ENCODE measurements at regions not wholly inside any gene's neighbourhood (a gene's known extent, or its start where the extent isn't known, plus 50 kb on each side); places are given as distances from the start of the nearest gene placed in this dataset.

- no peak for DNase-seq (ENCODE audit: low spot score)
- Mint-ChIP-seq H3K27ac (ENCODE audit: unreplicated experiment) (no peak overlapping the region), H3K4me3 (ENCODE audit: unreplicated experiment) (no peak overlapping the region), H3K9me3 (ENCODE audit: low read depth) (no peaks in the 10 kb centered on the region), H3K36me3 (ENCODE audit: low read depth) (no peaks in the 10 kb centered on the region), H3K4me1 (ENCODE audit: low read depth) (no peaks in the 10 kb centered on the region), H3K27me3 (ENCODE audit: low read depth) (peaks cover 24% of the 10 kb centered on the region)
- TF ChIP-seq CTCF (IDR thresholded peaks at IDR 0.05), result peak; percentile 10
Measured at GRCh38 chr17:34527908-34528470, 51.4 kb upstream of the TMEM132E start.

DNA sequence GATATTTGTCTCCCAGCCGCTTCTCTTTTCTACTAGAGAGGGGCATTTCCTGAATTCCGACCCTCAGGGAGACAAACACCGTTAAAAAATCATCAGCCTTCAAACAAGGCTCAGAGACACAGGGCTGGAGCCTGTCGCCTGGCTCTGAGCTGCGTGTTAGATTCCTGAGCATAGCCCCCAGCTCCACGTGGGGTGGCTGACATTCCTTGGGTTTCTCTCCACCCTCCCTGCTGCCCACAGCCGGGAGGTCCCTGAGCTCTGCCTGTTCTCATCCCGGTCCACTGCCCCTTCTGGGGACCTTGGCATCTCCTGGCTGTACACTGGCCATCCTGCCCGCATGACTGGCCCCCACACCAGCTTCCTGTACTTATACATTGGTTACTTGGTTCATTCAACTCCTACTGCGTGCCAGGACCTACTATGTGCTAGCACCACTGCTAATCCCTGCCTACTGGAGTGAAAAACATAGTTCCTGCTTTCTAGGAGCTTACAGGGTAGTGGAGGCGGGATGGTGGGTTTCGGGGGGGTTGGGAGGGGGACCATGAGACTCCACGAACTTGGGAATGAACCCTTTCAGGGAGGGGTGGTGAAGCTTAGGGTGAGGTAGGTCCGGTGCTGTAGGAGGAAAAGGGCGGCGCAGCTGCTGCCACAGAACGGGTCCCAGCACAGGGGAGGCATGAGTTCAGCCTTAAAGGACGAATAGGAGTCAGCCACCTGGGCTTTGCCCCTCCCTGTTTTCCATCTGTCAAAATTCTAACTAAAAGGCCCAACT lies 52.1 kb upstream of the TMEM132E start:
- TF ChIP-seq CTCF (IDR thresholded peaks at IDR 0.05), result no peak
- no peaks in the 10 kb centered on the region for H3K9me3 Mint-ChIP-seq (ENCODE audit: low read depth)
- no peak for DNase-seq (ENCODE audit: low spot score)
- no peak overlapping the region for H3K4me3 Mint-ChIP-seq (ENCODE audit: unreplicated experiment)
- H3K27me3 Mint-ChIP-seq (ENCODE audit: low read depth), result peaks cover 24% of the 10 kb centered on the region
- no peaks in the 10 kb centered on the region for H3K36me3 Mint-ChIP-seq (ENCODE audit: low read depth)
- H3K4me1 Mint-ChIP-seq (ENCODE audit: low read depth), result no peaks in the 10 kb centered on the region
- no peak overlapping the region for H3K27ac Mint-ChIP-seq (ENCODE audit: unreplicated experiment)

DNA sequence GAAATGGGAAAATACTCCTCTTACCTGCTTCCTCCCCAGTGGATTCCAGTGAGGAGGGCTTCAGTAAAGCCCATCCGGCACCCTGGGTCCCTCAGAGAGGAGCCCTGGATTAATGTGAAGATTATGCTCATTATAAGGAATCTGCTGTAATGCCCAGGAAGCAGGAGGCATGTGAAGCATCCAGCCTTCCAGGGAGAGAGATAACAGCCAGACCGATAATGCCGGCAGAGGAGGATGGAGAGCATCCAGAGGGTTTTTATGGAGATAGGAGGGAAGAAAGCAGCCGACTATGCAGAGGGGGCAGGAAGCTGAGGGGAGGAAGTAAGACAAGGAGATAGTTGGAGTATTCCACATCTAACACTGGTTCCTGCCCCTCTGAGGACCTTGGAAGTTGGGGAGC lies 53.7 kb upstream of the TMEM132E start:
- TF ChIP-seq CTCF (IDR thresholded peaks at IDR 0.05), result no peak
- H3K36me3 Mint-ChIP-seq (ENCODE audit: low read depth), result no peaks in the 10 kb centered on the region
- no peak overlapping the region for H3K4me3 Mint-ChIP-seq (ENCODE audit: unreplicated experiment)
- H3K27me3 Mint-ChIP-seq (ENCODE audit: low read depth), result peaks cover 16% of the 10 kb centered on the region
- no peak for DNase-seq (ENCODE audit: low spot score)
- no peaks in the 10 kb centered on the region for H3K4me1 Mint-ChIP-seq (ENCODE audit: low read depth)
- no peaks in the 10 kb centered on the region for H3K9me3 Mint-ChIP-seq (ENCODE audit: low read depth)
- no peak overlapping the region for H3K27ac Mint-ChIP-seq (ENCODE audit: unreplicated experiment)

- H3K36me3 Mint-ChIP-seq (ENCODE audit: low read depth), result no peaks in the 10 kb centered on the region
- H3K9me3 Mint-ChIP-seq (ENCODE audit: low read depth), result no peaks in the 10 kb centered on the region
- no peak for TF ChIP-seq CTCF (IDR thresholded peaks at IDR 0.05)
- no peak for DNase-seq (ENCODE audit: low spot score)
- H3K4me3 Mint-ChIP-seq (ENCODE audit: unreplicated experiment), result no peak overlapping the region
- peaks cover 10% of the 10 kb centered on the region for H3K27me3 Mint-ChIP-seq (ENCODE audit: low read depth)
- H3K27ac Mint-ChIP-seq (ENCODE audit: unreplicated experiment), result no peak overlapping the region
- no peaks in the 10 kb centered on the region for H3K4me1 Mint-ChIP-seq (ENCODE audit: low read depth)
Measured at GRCh38 chr17:34521955-34522354, 57.4 kb upstream of the TMEM132E start.

DNA sequence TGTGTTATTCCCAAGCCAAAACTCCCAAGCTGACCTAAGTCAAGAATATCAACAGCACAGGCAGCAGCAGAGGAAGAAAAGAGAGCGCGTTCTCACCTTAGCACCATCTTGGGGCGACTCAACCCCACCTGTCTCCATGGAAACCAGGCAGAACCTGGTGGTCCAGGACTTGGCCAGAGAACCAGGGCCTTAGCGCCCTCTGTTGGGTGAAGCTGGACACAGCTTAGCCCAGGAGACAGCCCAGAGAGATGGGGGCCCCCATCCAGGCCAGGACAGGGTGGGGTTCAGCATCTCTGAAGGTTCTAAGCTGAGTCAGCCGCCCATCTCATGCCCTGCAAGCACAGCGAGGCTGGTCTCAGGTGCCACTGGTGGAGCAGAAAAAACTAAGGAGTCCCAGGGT lies 60.1 kb upstream of the TMEM132E start:
- H3K4me3 Mint-ChIP-seq (ENCODE audit: unreplicated experiment), result no peak overlapping the region
- peak; percentile 37 for TF ChIP-seq CTCF (IDR thresholded peaks at IDR 0.05)
- peaks cover 12% of the 10 kb centered on the region for H3K27me3 Mint-ChIP-seq (ENCODE audit: low read depth)
- H3K36me3 Mint-ChIP-seq (ENCODE audit: low read depth), result no peaks in the 10 kb centered on the region
- DNase-seq (ENCODE audit: low spot score), result no peak
- no peak overlapping the region for H3K27ac Mint-ChIP-seq (ENCODE audit: unreplicated experiment)
- no peaks in the 10 kb centered on the region for H3K9me3 Mint-ChIP-seq (ENCODE audit: low read depth)
- H3K4me1 Mint-ChIP-seq (ENCODE audit: low read depth), result no peaks in the 10 kb centered on the region

Measured in chondrocyte (in vitro differentiated cells).